GM12878 (cell line): ENCODE measurements at regions not wholly inside any gene's neighbourhood (a gene's known extent, or its start where the extent isn't known, plus 50 kb on each side); places are given as distances from the start of the nearest gene placed in this dataset.

Experiments
- ATF7 ChIP-seq: fragments of 450-650 bp; IDR thresholded peaks from 2 replicates; pipeline ENCODE4 v1.6.1; 2016; ENCODE audit warnings: low read depth, mild to moderate bottlenecking
- CBFB ChIP-seq: IDR thresholded peaks from 2 replicates; pipeline ENCODE4 v1.6.1; 2016; ENCODE audit warnings: antibody characterized with exemption, low read depth
- CEBPB ChIP-seq, 2 experiments: fragments of 150-350 bp in 1 of 2; IDR thresholded peaks; 2 replicates each; pipeline ENCODE4 v1.6.1; 2012 to 2014; ENCODE audit warnings: low read depth in 2 of 2, low read length in 2 of 2, borderline replicate concordance in 1 of 2, inconsistent platforms in 1 of 2
- EP300 ChIP-seq, 2 experiments: fragments of 150-350 bp in 1 of 2; IDR thresholded peaks; 2 replicates each; pipeline ENCODE4 v1.6.1; 2011 to 2012; ENCODE audit warnings: low read depth in 2 of 2, low read length in 2 of 2, borderline replicate concordance in 1 of 2, improper control_type of control experiment in 1 of 2, inconsistent platforms in 1 of 2; ENCODE audit not compliant: control insufficient read depth in 1 of 2
- NR2C2 ChIP-seq: IDR thresholded peaks from 2 replicates; pipeline ENCODE4 v1.6.1; 2011; ENCODE audit warnings: borderline replicate concordance, low read depth; ENCODE audit not compliant: control insufficient read depth, insufficient read length
- POLR2A ChIP-seq: IDR thresholded peaks from 2 replicates; pipeline ENCODE4 v1.6.1; 2011; ENCODE audit warnings: low read depth, mild to moderate bottlenecking, low read length
- RAD21 ChIP-seq: IDR thresholded peaks from 2 replicates; pipeline ENCODE4 v1.6.1; 2011; ENCODE audit warnings: mild to moderate bottlenecking, low read depth, low read length, moderate library complexity; ENCODE audit not compliant: insufficient read depth
- RFX5 ChIP-seq: IDR thresholded peaks from 2 replicates; pipeline ENCODE4 v1.6.1; 2011; ENCODE audit warnings: low read depth, low read length, improper control_type of control experiment
- SIN3A ChIP-seq: IDR thresholded peaks from 2 replicates; pipeline ENCODE4 v1.6.1; 2012; ENCODE audit warnings: low read depth, low read length, improper control_type of control experiment
- SMC3 ChIP-seq: IDR thresholded peaks from 2 replicates; pipeline ENCODE4 v1.6.1; 2011; ENCODE audit warnings: low read length, improper control_type of control experiment, borderline replicate concordance
- TCF3 ChIP-seq: IDR thresholded peaks from 2 replicates; pipeline ENCODE4 v1.6.1; 2012; ENCODE audit warnings: low read depth, mild to moderate bottlenecking, low read length, borderline replicate concordance; ENCODE audit not compliant: insufficient read depth
- TF ChIP-seq, protein P1 (sequence below), 3 experiments: IDR thresholded peaks in 2 of 3; conservative IDR thresholded peaks in 1 of 3; 2 replicates each; pipeline ENCODE4 v1.5.1; 2011; ENCODE audit warnings: low read depth in 3 of 3, low read length in 3 of 3, mild to moderate bottlenecking in 3 of 3, control low read depth in 2 of 3, moderate library complexity in 2 of 3, inconsistent platforms in 1 of 3, mixed read lengths in 1 of 3; ENCODE audit not compliant: control insufficient read depth in 2 of 3, insufficient read depth in 1 of 3; ENCODE audit errors: extremely low read depth in 1 of 3
- TF ChIP-seq, protein P2 (sequence below): IDR thresholded peaks from 2 replicates; pipeline ENCODE4 v1.6.1; 2011; ENCODE audit warnings: borderline replicate concordance, low read depth, mild to moderate bottlenecking, moderate library complexity, mixed read lengths, low read length; ENCODE audit not compliant: insufficient read depth; ENCODE audit errors: extremely low read length
- TF ChIP-seq, protein P3 (sequence below): fragments of 450-650 bp; formaldehyde crosslinking; IDR thresholded peaks from 2 replicates; pipeline ENCODE4 v1.5.0; 2022; ENCODE audit warnings: mild to moderate bottlenecking, missing genetic modification characterization

DNA sequence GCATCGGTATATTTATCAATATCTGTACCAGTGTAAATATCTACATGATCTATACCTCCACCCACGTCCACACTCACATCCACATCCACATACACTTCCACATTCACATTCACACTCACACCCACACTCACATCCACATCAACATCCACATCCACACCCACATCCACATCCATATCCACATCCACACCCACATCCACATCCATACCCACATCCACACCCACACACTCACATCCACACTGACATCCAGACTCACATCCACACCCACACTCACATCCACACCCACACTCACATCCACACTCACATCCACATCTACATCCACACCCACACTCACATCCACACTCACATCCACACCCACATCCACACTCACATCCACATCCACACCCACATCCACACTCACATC, 189.2 kb downstream of the IRX1 start:
- no peak for TF ChIP-seq ATF7
- no peak for TF ChIP-seq EP300 (IDR thresholded peaks at IDR 0.05; ENCODE audit: borderline replicate concordance in 1 of 2, control insufficient read depth in 1 of 2, low read depth in 2 of 2, low read length in 2 of 2)
- TF ChIP-seq TCF3, result no peak
- TF ChIP-seq, protein P1, sequence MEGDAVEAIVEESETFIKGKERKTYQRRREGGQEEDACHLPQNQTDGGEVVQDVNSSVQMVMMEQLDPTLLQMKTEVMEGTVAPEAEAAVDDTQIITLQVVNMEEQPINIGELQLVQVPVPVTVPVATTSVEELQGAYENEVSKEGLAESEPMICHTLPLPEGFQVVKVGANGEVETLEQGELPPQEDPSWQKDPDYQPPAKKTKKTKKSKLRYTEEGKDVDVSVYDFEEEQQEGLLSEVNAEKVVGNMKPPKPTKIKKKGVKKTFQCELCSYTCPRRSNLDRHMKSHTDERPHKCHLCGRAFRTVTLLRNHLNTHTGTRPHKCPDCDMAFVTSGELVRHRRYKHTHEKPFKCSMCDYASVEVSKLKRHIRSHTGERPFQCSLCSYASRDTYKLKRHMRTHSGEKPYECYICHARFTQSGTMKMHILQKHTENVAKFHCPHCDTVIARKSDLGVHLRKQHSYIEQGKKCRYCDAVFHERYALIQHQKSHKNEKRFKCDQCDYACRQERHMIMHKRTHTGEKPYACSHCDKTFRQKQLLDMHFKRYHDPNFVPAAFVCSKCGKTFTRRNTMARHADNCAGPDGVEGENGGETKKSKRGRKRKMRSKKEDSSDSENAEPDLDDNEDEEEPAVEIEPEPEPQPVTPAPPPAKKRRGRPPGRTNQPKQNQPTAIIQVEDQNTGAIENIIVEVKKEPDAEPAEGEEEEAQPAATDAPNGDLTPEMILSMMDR (IDR thresholded peaks at IDR 0.05 in 2 of 3, conservative IDR thresholded peaks at IDR 0.05 in 1 of 3; ENCODE audit: control insufficient read depth in 2 of 3, extremely low read depth in 1 of 3, insufficient read depth in 1 of 3, low read depth in 3 of 3, low read length in 3 of 3), result no peak
- TF ChIP-seq SMC3, result no peak
- no peak for TF ChIP-seq NR2C2
- TF ChIP-seq POLR2A, result no peak
- TF ChIP-seq, protein P2, sequence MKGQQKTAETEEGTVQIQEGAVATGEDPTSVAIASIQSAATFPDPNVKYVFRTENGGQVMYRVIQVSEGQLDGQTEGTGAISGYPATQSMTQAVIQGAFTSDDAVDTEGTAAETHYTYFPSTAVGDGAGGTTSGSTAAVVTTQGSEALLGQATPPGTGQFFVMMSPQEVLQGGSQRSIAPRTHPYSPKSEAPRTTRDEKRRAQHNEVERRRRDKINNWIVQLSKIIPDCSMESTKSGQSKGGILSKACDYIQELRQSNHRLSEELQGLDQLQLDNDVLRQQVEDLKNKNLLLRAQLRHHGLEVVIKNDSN, result no peak
- no peak for TF ChIP-seq CBFB
- no peak for TF ChIP-seq SIN3A
- TF ChIP-seq CEBPB (IDR thresholded peaks at IDR 0.05; ENCODE audit: borderline replicate concordance in 1 of 2, low read depth in 2 of 2, low read length in 2 of 2), result no peak
- TF ChIP-seq RAD21, result no peak
- no peak for TF ChIP-seq RFX5
- TF ChIP-seq, protein P3, sequence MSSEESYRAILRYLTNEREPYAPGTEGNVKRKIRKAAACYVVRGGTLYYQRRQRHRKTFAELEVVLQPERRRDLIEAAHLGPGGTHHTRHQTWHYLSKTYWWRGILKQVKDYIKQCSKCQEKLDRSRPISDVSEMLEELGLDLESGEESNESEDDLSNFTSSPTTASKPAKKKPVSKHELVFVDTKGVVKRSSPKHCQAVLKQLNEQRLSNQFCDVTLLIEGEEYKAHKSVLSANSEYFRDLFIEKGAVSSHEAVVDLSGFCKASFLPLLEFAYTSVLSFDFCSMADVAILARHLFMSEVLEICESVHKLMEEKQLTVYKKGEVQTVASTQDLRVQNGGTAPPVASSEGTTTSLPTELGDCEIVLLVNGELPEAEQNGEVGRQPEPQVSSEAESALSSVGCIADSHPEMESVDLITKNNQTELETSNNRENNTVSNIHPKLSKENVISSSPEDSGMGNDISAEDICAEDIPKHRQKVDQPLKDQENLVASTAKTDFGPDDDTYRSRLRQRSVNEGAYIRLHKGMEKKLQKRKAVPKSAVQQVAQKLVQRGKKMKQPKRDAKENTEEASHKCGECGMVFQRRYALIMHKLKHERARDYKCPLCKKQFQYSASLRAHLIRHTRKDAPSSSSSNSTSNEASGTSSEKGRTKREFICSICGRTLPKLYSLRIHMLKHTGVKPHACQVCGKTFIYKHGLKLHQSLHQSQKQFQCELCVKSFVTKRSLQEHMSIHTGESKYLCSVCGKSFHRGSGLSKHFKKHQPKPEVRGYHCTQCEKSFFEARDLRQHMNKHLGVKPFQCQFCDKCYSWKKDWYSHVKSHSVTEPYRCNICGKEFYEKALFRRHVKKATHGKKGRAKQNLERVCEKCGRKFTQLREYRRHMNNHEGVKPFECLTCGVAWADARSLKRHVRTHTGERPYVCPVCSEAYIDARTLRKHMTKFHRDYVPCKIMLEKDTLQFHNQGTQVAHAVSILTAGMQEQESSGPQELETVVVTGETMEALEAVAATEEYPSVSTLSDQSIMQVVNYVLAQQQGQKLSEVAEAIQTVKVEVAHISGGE (CRISPR knock-in tag), result no peak
